Effector memory CD8-positive, alpha-beta T cell (primary cell): ENCODE measurements at regions not wholly inside any gene's neighbourhood (a gene's known extent, or its start where the extent isn't known, plus 50 kb on each side); places are given as distances from the start of the nearest gene placed in this dataset.

Experiments used
- ATAC-seq: fragments of 150-1000 bp; cut with Tn5 transposase; replicated peaks from 2 replicates; pipeline ENCODE4 v1.10.0; 2021; ENCODE audit warnings: mild to moderate bottlenecking, moderate library complexity
- DNase-seq, 3 experiments: peaks; one replicate each; pipeline ENCODE4 v3.0.0; 2021
- H3K27ac Mint-ChIP-seq, 2 donors: one replicate each; pipeline ENCODE4 v1.8.0; 2022; ENCODE audit warnings: mild to moderate bottlenecking in 2 of 2, mixed read lengths in 2 of 2, moderate library complexity in 2 of 2
- H3K27me3 Mint-ChIP-seq, 2 donors: one replicate each; pipeline ENCODE4 v1.8.0; 2022; ENCODE audit warnings: mixed read lengths in 2 of 2
- H3K36me3 Mint-ChIP-seq: one replicate; pipeline ENCODE4 v1.8.0; 2022; ENCODE audit warnings: mild to moderate bottlenecking, moderate library complexity, mixed read lengths; ENCODE audit not compliant: insufficient read depth
- H3K4me1 Mint-ChIP-seq, 2 donors: one replicate each; pipeline ENCODE4 v1.8.0; 2022; ENCODE audit warnings: low read depth in 2 of 2, mixed read lengths in 2 of 2
- H3K4me3 Mint-ChIP-seq, 2 donors: one replicate each; pipeline ENCODE4 v1.8.0; 2022; ENCODE audit warnings: mild to moderate bottlenecking in 2 of 2, mixed read lengths in 2 of 2, moderate library complexity in 2 of 2
- H3K9me3 Mint-ChIP-seq, 2 donors: one replicate each; pipeline ENCODE4 v1.8.0; 2022; ENCODE audit warnings: mixed read lengths in 2 of 2

- H3K4me1 Mint-ChIP-seq = no peaks in the 10 kb centered on the region
- DNase-seq = no peak
- H3K27ac Mint-ChIP-seq = no peak overlapping the region
- peaks cover 2 to 7% of the 10 kb centered on the region in 2 donors for H3K9me3 Mint-ChIP-seq
- H3K4me3 Mint-ChIP-seq = no peak overlapping the region
- no peaks in the 10 kb centered on the region for H3K27me3 Mint-ChIP-seq
- ATAC-seq = no peak
- no peaks in the 10 kb centered on the region for H3K36me3 Mint-ChIP-seq
These were observed 361.1 kb upstream of the NUDT12 start for GRCh38 chr5:103923616-103924168.

- no peak overlapping the region for H3K27ac Mint-ChIP-seq
- no peak for ATAC-seq
These were observed 356.9 kb upstream of the NUDT12 start for GRCh38 chr5:103919506-103919905.

DNA sequence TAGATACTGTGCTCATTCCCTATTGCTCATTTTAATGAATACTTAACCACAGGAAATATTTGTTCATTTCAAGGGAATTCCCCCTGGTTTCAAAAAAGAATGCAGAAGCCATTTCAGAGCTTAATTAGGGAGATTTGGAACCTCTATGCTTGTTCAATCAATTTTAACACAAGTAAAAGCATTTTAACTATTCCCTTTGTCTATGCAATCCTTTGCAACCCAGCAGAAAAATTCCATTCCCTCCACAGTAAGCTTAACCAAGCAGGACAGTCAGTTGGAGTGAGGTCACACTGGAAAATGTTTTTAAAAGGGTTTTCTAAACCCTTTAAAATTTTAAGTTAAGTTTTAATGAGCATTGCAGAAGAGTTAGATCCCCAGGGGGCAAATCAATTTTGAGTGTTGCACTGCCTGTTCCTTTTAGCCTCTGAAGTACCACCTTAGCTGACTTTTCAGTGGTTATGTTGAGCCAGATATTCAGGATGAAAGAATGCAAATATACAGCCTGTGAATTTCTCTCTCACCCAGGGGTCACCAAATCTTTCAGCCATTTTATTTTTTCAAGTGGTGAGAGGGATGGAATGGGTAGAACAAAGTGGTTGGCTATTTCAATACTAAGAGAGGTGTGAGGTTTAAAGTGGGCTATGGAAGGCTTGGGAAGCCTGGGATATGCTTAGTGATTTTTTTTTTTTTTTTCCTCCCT, 356.2 kb upstream of the NUDT12 start:
- no peak for ATAC-seq
- no peaks in the 10 kb centered on the region for H3K27me3 Mint-ChIP-seq
- DNase-seq = no peak

More at GRCh38 chr5:103919506-103919905, 356.9 kb upstream of the NUDT12 start:
- no peak overlapping the region for H3K4me3 Mint-ChIP-seq
- H3K36me3 Mint-ChIP-seq = no peaks in the 10 kb centered on the region
- no peak for DNase-seq
- H3K9me3 Mint-ChIP-seq = no peaks in the 10 kb centered on the region
- no peaks in the 10 kb centered on the region for H3K27me3 Mint-ChIP-seq
- no peaks in the 10 kb centered on the region for H3K4me1 Mint-ChIP-seq

GRCh38 chr5:103915081-103915480, 352.5 kb upstream of the NUDT12 start:
- ATAC-seq (no peak), DNase-seq (no peak)
- H3K4me1 Mint-ChIP-seq = no peaks in the 10 kb centered on the region
- H3K9me3 Mint-ChIP-seq = peaks cover 0 to 1% of the 10 kb centered on the region in 2 donors
- H3K27ac Mint-ChIP-seq = no peak overlapping the region
- H3K27me3 Mint-ChIP-seq = no peaks in the 10 kb centered on the region
- no peaks in the 10 kb centered on the region for H3K36me3 Mint-ChIP-seq
- H3K4me3 Mint-ChIP-seq = no peak overlapping the region

More for the DNA sequence above, 356.2 kb upstream of the NUDT12 start:
- Mint-ChIP-seq H3K4me1 (no peaks in the 10 kb centered on the region), H3K9me3 (no peaks in the 10 kb centered on the region), H3K4me3 (no peak overlapping the region), H3K36me3 (no peaks in the 10 kb centered on the region), H3K27ac (no peak overlapping the region)

- Mint-ChIP-seq H3K9me3 (peaks cover 0 to 1% of the 10 kb centered on the region in 2 donors), H3K4me1 (no peaks in the 10 kb centered on the region), H3K27ac (no peak overlapping the region), H3K36me3 (no peaks in the 10 kb centered on the region), H3K4me3 (no peak overlapping the region), H3K27me3 (no peaks in the 10 kb centered on the region)
- DNase-seq (no peak), ATAC-seq (no peak)
These were observed 348.2 kb upstream of the NUDT12 start for GRCh38 chr5:103910786-103911185.

GRCh38 chr5:103910011-103910410, 347.4 kb upstream of the NUDT12 start:
- H3K27me3 Mint-ChIP-seq = no peaks in the 10 kb centered on the region
- no peaks in the 10 kb centered on the region for H3K4me1 Mint-ChIP-seq
- H3K4me3 Mint-ChIP-seq = no peak overlapping the region
- DNase-seq (no peak), ATAC-seq (no peak)
- no peaks in the 10 kb centered on the region for H3K36me3 Mint-ChIP-seq
- peaks cover 0 to 3% of the 10 kb centered on the region in 2 donors for H3K9me3 Mint-ChIP-seq
- no peak overlapping the region for H3K27ac Mint-ChIP-seq

DNA sequence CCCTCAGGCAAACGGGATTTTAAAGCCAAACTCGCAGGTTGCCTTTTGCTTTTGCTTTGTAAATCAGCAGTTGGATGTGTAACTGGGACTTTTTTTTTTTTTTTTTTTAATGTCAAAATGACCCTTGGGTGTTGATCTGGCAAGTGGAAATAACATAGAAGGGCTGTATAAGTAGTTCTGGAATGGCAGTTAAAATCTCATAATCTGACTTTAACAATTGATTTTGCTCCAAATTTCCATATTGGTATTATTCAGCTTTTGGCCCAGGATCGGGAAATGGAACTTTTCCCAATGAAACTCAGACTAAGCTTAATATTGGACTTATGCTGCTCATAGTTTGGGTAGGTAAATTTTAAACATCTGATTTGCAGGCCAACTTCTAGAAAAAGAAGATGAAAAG, 346.8 kb upstream of the NUDT12 start:
- ATAC-seq (no peak), DNase-seq (no peak)
- H3K9me3 Mint-ChIP-seq = peaks cover 0 to 3% of the 10 kb centered on the region in 2 donors
- no peaks in the 10 kb centered on the region for H3K27me3 Mint-ChIP-seq
- H3K36me3 Mint-ChIP-seq = no peaks in the 10 kb centered on the region
- H3K4me1 Mint-ChIP-seq = no peaks in the 10 kb centered on the region
- H3K27ac Mint-ChIP-seq = no peak overlapping the region
- no peak overlapping the region for H3K4me3 Mint-ChIP-seq

DNA sequence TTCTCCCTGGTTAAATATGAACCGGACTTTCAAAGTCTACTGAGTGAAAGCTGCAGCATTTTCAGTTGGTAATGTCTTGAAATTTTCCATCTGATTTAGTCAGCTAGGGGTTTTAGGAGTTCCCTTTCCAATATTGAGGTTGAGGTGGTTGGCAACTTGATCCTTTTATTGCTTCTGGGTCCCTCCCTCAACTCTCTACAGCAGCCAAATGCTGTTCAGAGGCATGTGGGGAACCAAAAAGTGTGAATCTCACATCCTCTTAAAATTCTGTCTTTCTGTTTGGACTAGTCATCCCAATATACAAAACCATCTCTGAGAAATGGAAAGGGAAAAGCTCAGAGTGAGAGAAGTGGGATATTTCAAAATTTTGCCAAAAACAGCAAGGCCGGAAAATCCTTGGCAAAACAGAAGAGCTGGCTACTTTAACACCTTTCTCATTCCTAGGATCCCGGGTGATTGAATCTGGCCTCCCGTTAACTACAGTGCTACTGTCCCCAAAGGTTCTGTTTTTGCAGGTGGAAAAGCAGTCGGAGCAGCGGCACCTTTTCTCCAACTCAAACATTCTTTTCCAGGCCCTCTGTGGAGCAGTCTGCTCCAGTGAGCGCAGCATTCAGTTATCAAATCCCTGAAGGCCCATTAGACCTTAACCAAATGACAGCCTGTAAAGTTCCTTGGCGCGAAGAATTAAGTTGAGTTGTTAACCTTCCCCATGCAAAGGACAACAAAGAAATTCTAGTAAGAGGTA, 345.9 kb upstream of the NUDT12 start:
- Mint-ChIP-seq H3K4me3 (no peak overlapping the region), H3K27me3 (no peaks in the 10 kb centered on the region), H3K27ac (no peak overlapping the region), H3K9me3 (peaks cover 3 to 8% of the 10 kb centered on the region in 2 donors), H3K36me3 (no peaks in the 10 kb centered on the region), H3K4me1 (no peaks in the 10 kb centered on the region)
- DNase-seq (no peak), ATAC-seq (no peak)

GRCh38 chr5:103907001-103907400, 344.4 kb upstream of the NUDT12 start:
- DNase-seq (no peak), ATAC-seq (no peak)
- Mint-ChIP-seq H3K27ac (no peak overlapping the region), H3K27me3 (no peaks in the 10 kb centered on the region), H3K4me1 (no peaks in the 10 kb centered on the region), H3K4me3 (no peak overlapping the region), H3K9me3 (peaks cover 3 to 12% of the 10 kb centered on the region in 2 donors), H3K36me3 (no peaks in the 10 kb centered on the region)

GRCh38 chr5:103904651-103905050, 342.1 kb upstream of the NUDT12 start:
- DNase-seq = no peak
- no peaks in the 10 kb centered on the region for H3K36me3 Mint-ChIP-seq
- peaks cover 5 to 23% of the 10 kb centered on the region in 2 donors for H3K9me3 Mint-ChIP-seq
- H3K4me3 Mint-ChIP-seq = no peak overlapping the region
- no peak overlapping the region for H3K27ac Mint-ChIP-seq
- ATAC-seq = no peak
- no peaks in the 10 kb centered on the region for H3K27me3 Mint-ChIP-seq
- no peaks in the 10 kb centered on the region for H3K4me1 Mint-ChIP-seq

DNA sequence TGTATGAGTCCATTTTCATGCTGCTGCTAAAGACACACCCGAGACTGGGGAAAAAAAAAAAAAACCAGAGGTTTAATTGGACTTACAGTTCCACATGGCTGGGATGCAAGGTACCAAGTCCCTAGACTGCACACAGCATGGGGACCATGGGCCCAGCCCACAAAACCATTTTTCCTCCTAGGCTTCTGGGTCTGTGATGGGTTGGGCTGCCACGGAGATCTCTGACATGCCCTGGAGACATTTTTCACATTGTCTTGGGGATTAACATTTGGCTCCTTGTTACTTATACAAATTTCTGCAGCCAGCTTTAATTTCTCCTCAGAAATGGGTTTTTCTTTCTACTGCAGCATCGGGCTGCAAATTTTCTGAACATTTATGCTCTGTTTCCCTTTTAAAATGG, 340.3 kb upstream of the NUDT12 start:
- no peak overlapping the region for H3K27ac Mint-ChIP-seq
- H3K27me3 Mint-ChIP-seq = no peaks in the 10 kb centered on the region
- peaks cover 12 to 32% of the 10 kb centered on the region in 2 donors for H3K9me3 Mint-ChIP-seq
- H3K36me3 Mint-ChIP-seq = no peaks in the 10 kb centered on the region
- H3K4me1 Mint-ChIP-seq = no peaks in the 10 kb centered on the region
- ATAC-seq (no peak), DNase-seq (no peak)
- H3K4me3 Mint-ChIP-seq = no peak overlapping the region

DNA sequence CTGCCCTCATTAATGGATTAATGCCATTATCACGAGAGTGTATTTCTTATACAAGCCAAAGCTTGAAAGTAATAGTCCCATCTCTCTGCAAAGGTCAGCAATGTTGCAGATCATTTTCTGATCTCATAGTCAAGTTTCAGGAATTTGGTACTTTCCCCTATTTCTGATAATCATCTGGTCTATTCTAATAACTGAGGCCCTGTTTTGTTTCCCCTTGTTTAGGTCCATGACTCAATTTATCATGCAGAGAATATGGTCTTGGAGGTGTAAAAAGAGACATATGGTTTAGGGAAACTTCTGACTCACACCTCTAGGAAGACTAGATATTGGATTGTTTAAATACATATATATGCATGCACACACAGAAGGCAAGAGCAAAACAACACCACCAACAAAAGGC, 339.3 kb upstream of the NUDT12 start:
- H3K27me3 Mint-ChIP-seq = no peaks in the 10 kb centered on the region

GRCh38 chr5:103896593-103896992, 334.0 kb upstream of the NUDT12 start:
- Mint-ChIP-seq H3K27ac (no peak overlapping the region), H3K9me3 (peaks cover 12 to 18% of the 10 kb centered on the region in 2 donors), H3K4me3 (no peak overlapping the region), H3K27me3 (no peaks in the 10 kb centered on the region), H3K4me1 (no peaks in the 10 kb centered on the region), H3K36me3 (no peaks in the 10 kb centered on the region)
- ATAC-seq (no peak), DNase-seq (no peak)

More for the DNA sequence above, 339.3 kb upstream of the NUDT12 start:
- no peak overlapping the region for H3K4me3 Mint-ChIP-seq
- no peak overlapping the region for H3K27ac Mint-ChIP-seq
- peaks cover 14 to 34% of the 10 kb centered on the region in 2 donors for H3K9me3 Mint-ChIP-seq
- no peaks in the 10 kb centered on the region for H3K36me3 Mint-ChIP-seq
- ATAC-seq = no peak
- no peaks in the 10 kb centered on the region for H3K4me1 Mint-ChIP-seq
- no peak for DNase-seq

GRCh38 chr5:103895738-103896137, 333.1 kb upstream of the NUDT12 start:
- no peaks in the 10 kb centered on the region for H3K36me3 Mint-ChIP-seq
- H3K4me3 Mint-ChIP-seq = no peak overlapping the region
- ATAC-seq (no peak), DNase-seq (no peak)
- no peak overlapping the region for H3K27ac Mint-ChIP-seq
- H3K27me3 Mint-ChIP-seq = no peaks in the 10 kb centered on the region
- H3K4me1 Mint-ChIP-seq = no peaks in the 10 kb centered on the region
- H3K9me3 Mint-ChIP-seq = peaks cover 10 to 12% of the 10 kb centered on the region in 2 donors
